GM12878 (cell line): ENCODE measurements at regions not wholly inside any gene's neighbourhood (a gene's known extent, or its start where the extent isn't known, plus 50 kb on each side); places are given as distances from the start of the nearest gene placed in this dataset.

Experiments
- ATAC-seq: fragments of 200-7000 bp; cut with Tn5 transposase; 3 replicates; pipeline ENCODE4 v1.9.1; 2020; ENCODE audit warnings: mild to moderate bottlenecking, moderate library complexity
- BruUV-seq: library from RNA; stranded (reverse); fragments of 400-500 nt; replicated peaks from 2 replicates; lab custom pipeline; 2021; lab: Mats Ljungman, UMichigan
- CTCF ChIA-PET: fragments of 300-600 bp; sonication (Branson Sonifier 250); formaldehyde crosslinking; extraction: SDS; loops from one replicate; lab custom pipeline; 2021; ENCODE audit warnings: inconsistent platforms; lab: Yijun Ruan, JAX
- POLR2A ChIA-PET: fragments of 350-600 bp; formaldehyde crosslinking; extraction: SDS; loops from one replicate; lab custom pipeline; 2021; ENCODE audit warnings: inconsistent platforms; lab: Charles Lee
- RAD21 ChIA-PET: fragments of 300-600 bp; sonication (Branson Sonifier 250); formaldehyde crosslinking; loops from one replicate; lab custom pipeline; 2023; ENCODE audit warnings: antibody characterized with exemption; ENCODE audit not compliant: unreplicated experiment; lab: Charles Lee
- SMC1A ChIA-PET: fragments of 300-600 bp; sonication (Branson Sonifier 250); formaldehyde crosslinking; loops from one replicate; lab custom pipeline; 2023; ENCODE audit not compliant: unreplicated experiment, uncharacterized antibody; lab: Charles Lee
- DNase-seq: peaks from one replicate; pipeline ENCODE4 v3.0.0-alpha.2; 2011; ENCODE audit warnings: low read depth, low spot score
- FAIRE-seq: peaks from 3 replicates; lab custom pipeline; 2011; peaks lifted over from hg19 to GRCh38; lab: Jason Lieb, UNC
- H2AFZ ChIP-seq: 2 replicates; pipeline ENCODE4 v1.6.0; 2011; ENCODE audit warnings: low read depth, low read length, control low read depth; ENCODE audit not compliant: control insufficient read depth
- H3K27ac ChIP-seq: 2 replicates; pipeline ENCODE4 v1.5.1; 2011; ENCODE audit warnings: control low read depth; ENCODE audit not compliant: control insufficient read depth, insufficient read depth
- H3K27me3 ChIP-seq, 2 experiments: replicated peaks in 1 of 2; 2 replicates each; pipeline versions ENCODE4 v1.6.0 to v1.6.1; 2011; ENCODE audit warnings: low read length in 1 of 2; ENCODE audit not compliant: control insufficient read depth in 2 of 2, insufficient read depth in 2 of 2
- H3K36me3 ChIP-seq, 2 experiments: 2 replicates each; pipeline ENCODE4 v1.5.1; 2011; ENCODE audit warnings: low read length in 1 of 2; ENCODE audit not compliant: control insufficient read depth in 2 of 2, insufficient read depth in 2 of 2
- H3K4me1 ChIP-seq: 2 replicates; pipeline ENCODE4 v1.6.1; 2011; ENCODE audit warnings: mild to moderate bottlenecking, low read length, moderate library complexity, mixed read lengths; ENCODE audit not compliant: control insufficient read depth, insufficient read depth
- H3K4me2 ChIP-seq: 2 replicates; pipeline ENCODE4 v1.6.0; 2011; ENCODE audit warnings: control low read depth; ENCODE audit not compliant: control insufficient read depth, insufficient read depth
- H3K4me3 ChIP-seq: fragments of 200-600 bp; sonication (generic); 2 replicates; pipeline ENCODE4 v1.5.1; 2016
- H3K79me2 ChIP-seq: 2 replicates; pipeline ENCODE4 v1.6.0; 2011; ENCODE audit warnings: low read length; ENCODE audit not compliant: control insufficient read depth, insufficient read depth
- H3K9ac ChIP-seq: 2 replicates; pipeline ENCODE4 v1.8.0; 2011; ENCODE audit warnings: low read length, control low read depth, mixed read lengths; ENCODE audit not compliant: control insufficient read depth, insufficient read depth
- H3K9me3 ChIP-seq: replicated peaks from 3 replicates; pipeline ENCODE4 v1.5.1; 2011; ENCODE audit warnings: mild to moderate bottlenecking, low read length; ENCODE audit not compliant: control insufficient read depth, insufficient read depth
- H4K20me1 ChIP-seq: 2 replicates; pipeline ENCODE4 v1.6.0; 2011; ENCODE audit not compliant: control insufficient read depth, insufficient read depth
- ASH2L ChIP-seq: fragments of 300-600, 200-600 bp; sonication (generic); IDR thresholded peaks from 2 replicates; pipeline ENCODE4 v1.6.1; 2017; ENCODE audit warnings: low read depth, mild to moderate bottlenecking, borderline replicate concordance
- CBFB ChIP-seq: IDR thresholded peaks from 2 replicates; pipeline ENCODE4 v1.6.1; 2016; ENCODE audit warnings: antibody characterized with exemption, low read depth
- E2F4 ChIP-seq: IDR thresholded peaks from 2 replicates; pipeline ENCODE4 v1.6.1; 2012; ENCODE audit warnings: low read depth, low read length, improper control_type of control experiment
- ETV6 ChIP-seq, 2 experiments: fragments of 450-650 bp in 1 of 2; IDR thresholded peaks in 1 of 2; conservative IDR thresholded peaks in 1 of 2; 2 replicates each; pipeline ENCODE4 v1.6.1; 2014; ENCODE audit warnings: antibody characterized with exemption in 1 of 2, borderline replicate concordance in 1 of 2, low read depth in 1 of 2, mild to moderate bottlenecking in 1 of 2, moderate library complexity in 1 of 2
- JUNB ChIP-seq: IDR thresholded peaks from 2 replicates; pipeline ENCODE4 v1.6.1; 2016; ENCODE audit warnings: antibody characterized with exemption, mild to moderate bottlenecking
- MYC ChIP-seq: IDR thresholded peaks from 2 replicates; pipeline ENCODE4 v1.6.1; 2011; ENCODE audit warnings: mild to moderate bottlenecking, low read length, moderate library complexity, inconsistent platforms; ENCODE audit not compliant: insufficient read depth, insufficient replicate concordance, insufficient read length, severe bottlenecking
- PBX3 ChIP-seq: IDR thresholded peaks from 2 replicates; pipeline ENCODE4 v1.6.1; 2011; ENCODE audit warnings: mild to moderate bottlenecking, low read depth, low read length, moderate library complexity; ENCODE audit not compliant: insufficient replicate concordance
- RAD21 ChIP-seq: IDR thresholded peaks from 2 replicates; pipeline ENCODE4 v1.6.1; 2011; ENCODE audit warnings: mild to moderate bottlenecking, low read depth, low read length, moderate library complexity; ENCODE audit not compliant: insufficient read depth
- RBBP5 ChIP-seq: fragments of 200-600 bp; sonication (generic); conservative IDR thresholded peaks from 2 replicates; pipeline ENCODE4 v1.6.1; 2016
- ZBED1 ChIP-seq: IDR thresholded peaks from 2 replicates; pipeline ENCODE4 v1.6.1; 2016; ENCODE audit warnings: borderline replicate concordance
- WGBS: methylation state at CpG from one replicate; pipeline ENCODE4 v1.1.6; 2016; ENCODE audit warnings: low lambda C conversion rate; ENCODE audit not compliant: insufficient replicate concordance, insufficient coverage; ENCODE audit errors: missing lambda C conversion rate; 5-methylcytosine and 5-hydroxymethylcytosine counted together
- in situ Hi-C: fragments of 300-500 bp; cut with MboI; formaldehyde crosslinking; loops from 9 replicates; pipeline ENCODE4 v1.14.3; 2018; ENCODE audit warnings: mixed read lengths
- intact Hi-C: fragments of 100-400 bp; cut with micrococcal nuclease; formaldehyde crosslinking; loops from one replicate; pipeline ENCODE4 v1.14.2; 2022; ENCODE audit not compliant: unreplicated experiment
- TF ChIP-seq, protein P1 (sequence below): fragments of 450-650 bp; IDR thresholded peaks from 2 replicates; pipeline ENCODE4 v1.6.1; 2018; ENCODE audit warnings: borderline replicate concordance, mild to moderate bottlenecking; ENCODE audit not compliant: partially characterized antibody
- TF ChIP-seq, protein P2 (sequence below): fragments of 450-650 bp; IDR thresholded peaks from 2 replicates; pipeline ENCODE4 v1.6.1; 2017; ENCODE audit warnings: antibody characterized with exemption, mild to moderate bottlenecking, moderate library complexity

GRCh38 chr22:27144321-27144720, 486.9 kb downstream of the MIAT start (continued):
- TF ChIP-seq PBX3 (no peak), RAD21 (no peak)

DNA sequence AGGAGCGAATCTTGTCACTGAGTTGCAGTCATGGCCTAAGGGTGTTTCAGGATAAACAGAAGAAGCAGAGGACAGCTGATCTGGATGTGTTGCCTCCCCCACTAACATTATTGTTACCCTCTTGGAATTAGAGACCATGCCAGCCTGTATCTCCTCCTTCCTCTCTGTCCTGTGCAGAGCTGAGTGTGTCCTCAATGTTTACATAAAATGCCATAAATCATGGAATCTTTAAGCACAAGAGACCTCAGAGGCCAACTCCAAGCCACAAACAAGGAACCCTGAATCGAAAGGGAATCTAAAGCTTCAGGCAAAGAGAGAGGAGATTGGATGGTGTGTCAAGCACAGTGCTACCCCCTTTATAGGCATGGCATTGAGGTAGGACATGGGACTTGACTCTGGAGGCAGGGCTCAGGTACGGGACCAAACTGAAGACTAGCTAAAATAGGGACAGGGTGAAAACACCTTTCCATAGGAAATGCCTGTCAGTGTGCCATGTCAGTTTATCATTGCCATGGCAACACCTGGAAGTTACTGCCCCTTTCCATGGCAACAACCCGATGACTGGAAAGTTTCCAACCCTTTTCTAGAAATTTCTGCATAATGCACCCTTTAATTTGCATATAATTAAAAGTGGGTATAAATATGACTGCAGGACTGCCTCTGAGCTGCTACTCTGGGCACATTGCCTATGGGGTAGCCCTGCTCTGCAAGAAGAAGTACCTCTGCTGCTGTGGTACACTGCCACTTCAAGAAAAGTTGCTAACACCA, 489.7 kb downstream of the MIAT start:
- no peaks in the 10 kb centered on the region for H3K4me1 ChIP-seq
- ChIA-PET RAD21 (no interaction called here), CTCF (no interaction called here), POLR2A (no interaction called here), SMC1A (no interaction called here)
- H3K36me3 ChIP-seq: no peaks in the 10 kb centered on the region
- H3K9me3 ChIP-seq: no peaks in the 10 kb centered on the region
- H3K4me3 ChIP-seq: no peak overlapping the region
- no peak overlapping the region for H3K27ac ChIP-seq
- no peaks in the 10 kb centered on the region for H3K27me3 ChIP-seq
- no TSS peak for BruUV-seq
- H3K9ac ChIP-seq: no peak overlapping the region
- FAIRE-seq (no peak), ATAC-seq (no peak), DNase-seq (no peak)
- no peaks in the 10 kb centered on the region for H3K79me2 ChIP-seq
- intact Hi-C loops (no loop called here), in situ Hi-C loops (no loop called here)
- WGBS: 3% methylated on average over 4 of the region's 4 CpGs
- no peak overlapping the region for H3K4me2 ChIP-seq
- no peak overlapping the region for H2AFZ ChIP-seq
- H4K20me1 ChIP-seq: no peaks in the 10 kb centered on the region
- TF ChIP-seq, protein P1, sequence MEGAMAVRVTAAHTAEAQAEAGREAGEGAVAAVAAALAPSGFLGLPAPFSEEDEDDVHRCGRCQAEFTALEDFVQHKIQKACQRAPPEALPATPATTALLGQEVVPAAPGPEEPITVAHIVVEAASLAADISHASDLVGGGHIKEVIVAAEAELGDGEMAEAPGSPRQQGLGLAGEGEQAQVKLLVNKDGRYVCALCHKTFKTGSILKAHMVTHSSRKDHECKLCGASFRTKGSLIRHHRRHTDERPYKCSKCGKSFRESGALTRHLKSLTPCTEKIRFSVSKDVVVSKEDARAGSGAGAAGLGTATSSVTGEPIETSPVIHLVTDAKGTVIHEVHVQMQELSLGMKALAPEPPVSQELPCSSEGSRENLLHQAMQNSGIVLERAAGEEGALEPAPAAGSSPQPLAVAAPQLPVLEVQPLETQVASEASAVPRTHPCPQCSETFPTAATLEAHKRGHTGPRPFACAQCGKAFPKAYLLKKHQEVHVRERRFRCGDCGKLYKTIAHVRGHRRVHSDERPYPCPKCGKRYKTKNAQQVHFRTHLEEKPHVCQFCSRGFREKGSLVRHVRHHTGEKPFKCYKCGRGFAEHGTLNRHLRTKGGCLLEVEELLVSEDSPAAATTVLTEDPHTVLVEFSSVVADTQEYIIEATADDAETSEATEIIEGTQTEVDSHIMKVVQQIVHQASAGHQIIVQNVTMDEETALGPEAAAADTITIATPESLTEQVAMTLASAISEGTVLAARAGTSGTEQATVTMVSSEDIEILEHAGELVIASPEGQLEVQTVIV: no peak
- TF ChIP-seq ZBED1 (no peak), ETV6 (conservative IDR thresholded peaks at IDR 0.05 in 1 of 2, IDR thresholded peaks at IDR 0.05 in 1 of 2; ENCODE audit: borderline replicate concordance in 1 of 2, low read depth in 1 of 2) (no peak), E2F4 (no peak), JUNB (no peak), CBFB (no peak), MYC (no peak), RBBP5 (no peak), ASH2L (no peak)
- TF ChIP-seq, protein P2, sequence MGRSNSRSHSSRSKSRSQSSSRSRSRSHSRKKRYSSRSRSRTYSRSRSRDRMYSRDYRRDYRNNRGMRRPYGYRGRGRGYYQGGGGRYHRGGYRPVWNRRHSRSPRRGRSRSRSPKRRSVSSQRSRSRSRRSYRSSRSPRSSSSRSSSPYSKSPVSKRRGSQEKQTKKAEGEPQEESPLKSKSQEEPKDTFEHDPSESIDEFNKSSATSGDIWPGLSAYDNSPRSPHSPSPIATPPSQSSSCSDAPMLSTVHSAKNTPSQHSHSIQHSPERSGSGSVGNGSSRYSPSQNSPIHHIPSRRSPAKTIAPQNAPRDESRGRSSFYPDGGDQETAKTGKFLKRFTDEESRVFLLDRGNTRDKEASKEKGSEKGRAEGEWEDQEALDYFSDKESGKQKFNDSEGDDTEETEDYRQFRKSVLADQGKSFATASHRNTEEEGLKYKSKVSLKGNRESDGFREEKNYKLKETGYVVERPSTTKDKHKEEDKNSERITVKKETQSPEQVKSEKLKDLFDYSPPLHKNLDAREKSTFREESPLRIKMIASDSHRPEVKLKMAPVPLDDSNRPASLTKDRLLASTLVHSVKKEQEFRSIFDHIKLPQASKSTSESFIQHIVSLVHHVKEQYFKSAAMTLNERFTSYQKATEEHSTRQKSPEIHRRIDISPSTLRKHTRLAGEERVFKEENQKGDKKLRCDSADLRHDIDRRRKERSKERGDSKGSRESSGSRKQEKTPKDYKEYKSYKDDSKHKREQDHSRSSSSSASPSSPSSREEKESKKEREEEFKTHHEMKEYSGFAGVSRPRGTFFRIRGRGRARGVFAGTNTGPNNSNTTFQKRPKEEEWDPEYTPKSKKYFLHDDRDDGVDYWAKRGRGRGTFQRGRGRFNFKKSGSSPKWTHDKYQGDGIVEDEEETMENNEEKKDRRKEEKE: no peak
